K562 (cell line): ENCODE measurements at regions not wholly inside any gene's neighbourhood (a gene's known extent, or its start where the extent isn't known, plus 50 kb on each side); places are given as distances from the start of the nearest gene placed in this dataset.

Experiments used
- ATAC-seq: fragments of 200-7000 bp; cut with Tn5 transposase; 3 replicates; pipeline ENCODE4 v1.9.1; 2020; ENCODE audit warnings: moderate library complexity
- BruUV-seq: library from RNA; stranded (reverse); fragments of 400-500 nt; replicated peaks from 2 replicates; lab custom pipeline; 2021; lab: Mats Ljungman, UMichigan
- CTCF ChIA-PET: fragments of 300-600 bp; formaldehyde crosslinking; extraction: SDS; loops from one replicate; lab custom pipeline; 2021; ENCODE audit warnings: low intra/inter-chr PET ratio; lab: Yijun Ruan, JAX
- POLR2A ChIA-PET: fragments of 300-600, 350-650 bp; sonication (Branson Sonifier 250); formaldehyde crosslinking; extraction: SDS; loops from one replicate; lab custom pipeline; 2021; ENCODE audit warnings: antibody characterized with exemption, inconsistent platforms; lab: Yijun Ruan, JAX
- DNase-seq, 4 experiments: peaks; one replicate each; pipeline versions ENCODE4 v3.0.0 to v3.0.0-alpha.2; 2011 to 2018; ENCODE audit warnings: low spot score in 3 of 4, mixed read lengths in 3 of 4; ENCODE audit errors: extremely low read depth in 1 of 4
- FAIRE-seq: peaks from 2 replicates; lab custom pipeline; 2011; peaks lifted over from hg19 to GRCh38; lab: Jason Lieb, UNC
- H2AFZ ChIP-seq: 2 replicates; pipeline ENCODE4 v1.6.0; 2011; ENCODE audit warnings: low read depth, low read length, control low read depth, inconsistent platforms
- H3K27ac ChIP-seq: fragments of 200-600 bp; 3 replicates; pipeline ENCODE4 v1.8.0; 2011; ENCODE audit warnings: low read depth, mild to moderate bottlenecking, control low read depth, inconsistent platforms, low read length, moderate library complexity, mixed read lengths; ENCODE audit errors: extremely low read depth
- H3K27me3 ChIP-seq, 2 experiments: fragments of 300-600 bp in 1 of 2; 2 replicates in 1 of 2; 3 replicates in 1 of 2; pipeline versions ENCODE4 v1.6.0 to v1.8.0; 2011; ENCODE audit warnings: inconsistent platforms in 2 of 2, low read length in 2 of 2, mild to moderate bottlenecking in 1 of 2, mixed read lengths in 1 of 2, moderate library complexity in 1 of 2; ENCODE audit not compliant: control insufficient read depth in 2 of 2, insufficient read depth in 2 of 2
- H3K36me3 ChIP-seq: fragments of 300-600 bp; 3 replicates; pipeline ENCODE4 v1.8.0; 2011; ENCODE audit warnings: mild to moderate bottlenecking, low read length, inconsistent platforms; ENCODE audit not compliant: control insufficient read depth, insufficient read depth
- H3K4me1 ChIP-seq, 2 experiments: fragments of 200-600 bp in 1 of 2; replicated peaks in 1 of 2; 2 replicates in 1 of 2; 3 replicates in 1 of 2; pipeline versions ENCODE4 v1.5.1 to v1.8.0; 2011; ENCODE audit warnings: inconsistent platforms in 2 of 2, low read length in 2 of 2, mild to moderate bottlenecking in 1 of 2, mixed read lengths in 1 of 2, moderate library complexity in 1 of 2; ENCODE audit not compliant: control insufficient read depth in 2 of 2, insufficient read depth in 2 of 2
- H3K4me2 ChIP-seq: 2 replicates; pipeline ENCODE4 v1.6.1; 2011; ENCODE audit warnings: low read length, control low read depth, inconsistent platforms, mixed read lengths; ENCODE audit not compliant: insufficient read depth
- H3K4me3 ChIP-seq: fragments of 200-600 bp; sonication (generic), shearing (Covaris generic); 2 replicates; pipeline ENCODE4 v1.5.1; 2016; ENCODE audit warnings: control low read depth, inconsistent platforms
- H3K79me2 ChIP-seq: fragments of 200-600 bp; 3 replicates; pipeline ENCODE4 v1.8.0; 2011; ENCODE audit warnings: low read length, inconsistent platforms; ENCODE audit not compliant: control insufficient read depth, insufficient read depth
- H3K9ac ChIP-seq, 2 experiments: 2 replicates each; pipeline versions ENCODE4 v1.6.0 to v1.6.1; 2011; ENCODE audit warnings: low read depth in 2 of 2, low read length in 2 of 2, control low read depth in 1 of 2, inconsistent platforms in 1 of 2, mild to moderate bottlenecking in 1 of 2, mixed read lengths in 1 of 2; ENCODE audit not compliant: insufficient read depth in 1 of 2
- H3K9me1 ChIP-seq: one replicate; pipeline ENCODE4 v1.6.0; 2011; ENCODE audit warnings: inconsistent platforms, mild to moderate bottlenecking, low read length, moderate library complexity; ENCODE audit not compliant: control insufficient read depth, insufficient read depth
- H3K9me3 ChIP-seq: replicated peaks from 2 replicates; pipeline ENCODE4 v1.5.1; 2011; ENCODE audit warnings: low read depth, low read length, inconsistent platforms; ENCODE audit not compliant: control insufficient read depth, insufficient read depth
- H4K20me1 ChIP-seq: replicated peaks from 2 replicates; pipeline ENCODE4 v1.6.1; 2011; ENCODE audit warnings: low read length, inconsistent platforms, mixed read lengths; ENCODE audit not compliant: control insufficient read depth, insufficient read depth
- DDX20 ChIP-seq: fragments of 450-650 bp; IDR thresholded peaks from 2 replicates; pipeline ENCODE4 v1.6.1; 2016; ENCODE audit warnings: missing genetic modification characterization, low read depth, mild to moderate bottlenecking, missing compliant biosample characterization, moderate library complexity
- EWSR1 ChIP-seq: fragments of 450-650 bp; IDR thresholded peaks from 2 replicates; pipeline ENCODE4 v1.6.1; 2018; ENCODE audit warnings: borderline replicate concordance, mild to moderate bottlenecking, low read depth, moderate library complexity; ENCODE audit not compliant: partially characterized antibody
- FOXA3 ChIP-seq, 2 experiments: fragments of 450-650 bp in 1 of 2; sonication (generic) in 1 of 2; formaldehyde crosslinking; IDR thresholded peaks in 1 of 2; conservative IDR thresholded peaks in 1 of 2; 2 replicates each; pipeline versions ENCODE4 v1.4.0 to v1.8.0; 2020 to 2022; ENCODE audit warnings: mild to moderate bottlenecking in 2 of 2, missing genetic modification reagents in 1 of 2
- GATA2 ChIP-seq: sonication (generic); formaldehyde crosslinking; IDR thresholded peaks from 2 replicates; pipeline ENCODE4 v1.4.0; 2020; ENCODE audit warnings: mild to moderate bottlenecking, missing genetic modification reagents
- HMGN3 ChIP-seq: IDR thresholded peaks from 2 replicates; pipeline ENCODE4 v1.6.1; 2011; ENCODE audit warnings: borderline replicate concordance, low read depth, mild to moderate bottlenecking, mixed read lengths, low read length; ENCODE audit not compliant: insufficient read length; ENCODE audit errors: extremely low read depth
- MECOM ChIP-seq: fragments of 250-450 bp; sonication (Bioruptor Pico); IDR thresholded peaks from 2 replicates; pipeline ENCODE4 v1.8.0; 2022; ENCODE audit warnings: inconsistent platforms
- MYNN ChIP-seq, 2 experiments: sonication (generic); formaldehyde crosslinking in 1 of 2; IDR thresholded peaks; 2 replicates each; pipeline versions ENCODE4 v1.5.0 to v1.6.1; 2016 to 2020; ENCODE audit warnings: antibody characterized with exemption in 1 of 2, missing genetic modification reagents in 1 of 2
- OTX1 ChIP-seq: fragments of 450-650 bp; formaldehyde crosslinking; IDR thresholded peaks from 2 replicates; pipeline ENCODE4 v1.4.0; 2022; ENCODE audit warnings: mild to moderate bottlenecking
- POLR3G ChIP-seq: IDR thresholded peaks from 2 replicates; pipeline ENCODE4 v1.6.1; 2011; ENCODE audit not compliant: insufficient read length, insufficient replicate concordance; ENCODE audit errors: extremely low read depth
- SMAD3 ChIP-seq: fragments of 450-650 bp; formaldehyde crosslinking; conservative IDR thresholded peaks from 2 replicates; pipeline ENCODE4 v1.4.0; 2020; ENCODE audit warnings: mild to moderate bottlenecking
- STAT5B ChIP-seq: fragments of 250-450 bp; sonication (Bioruptor Pico); IDR thresholded peaks from 2 replicates; pipeline ENCODE4 v1.8.0; 2021; ENCODE audit warnings: mild to moderate bottlenecking, inconsistent platforms
- TFE3 ChIP-seq: fragments of 450-650 bp; formaldehyde crosslinking; IDR thresholded peaks from 2 replicates; pipeline ENCODE4 v1.4.0; 2020; ENCODE audit warnings: mild to moderate bottlenecking, mixed read lengths
- ZC3H8 ChIP-seq: fragments of 450-650 bp; IDR thresholded peaks from 2 replicates; pipeline ENCODE4 v1.6.1; 2017
- ZNF239 ChIP-seq: fragments of 250-450 bp; sonication (Bioruptor Pico); IDR thresholded peaks from 2 replicates; pipeline ENCODE4 v1.4.0; 2020; ENCODE audit warnings: mild to moderate bottlenecking
- ZNF511 ChIP-seq: sonication (generic); formaldehyde crosslinking; IDR thresholded peaks from 2 replicates; pipeline ENCODE4 v1.8.0; 2022; ENCODE audit warnings: mild to moderate bottlenecking, missing genetic modification reagents
- ZNF830 ChIP-seq: fragments of 250-450 bp; sonication (Bioruptor Pico); IDR thresholded peaks from 2 replicates; pipeline ENCODE4 v1.5.0; 2021; ENCODE audit warnings: mild to moderate bottlenecking
- WGBS: fragments of 100-300 bp; shearing (Covaris generic); methylation state at CpG from one replicate; pipeline ENCODE4 v1.1.6; 2016; ENCODE audit warnings: low coverage, mixed read lengths; ENCODE audit not compliant: insufficient coverage; ENCODE audit errors: missing lambda C conversion rate; 5-methylcytosine and 5-hydroxymethylcytosine counted together
- in situ Hi-C: fragments of 300-500 bp; cut with MboI; formaldehyde crosslinking; loops from 4 replicates; pipeline ENCODE4 v1.15.0; 2018; ENCODE audit warnings: inconsistent platforms, mixed read lengths
- intact Hi-C: fragments of 100-400 bp; cut with micrococcal nuclease; formaldehyde crosslinking; loops from 2 replicates; pipeline ENCODE4 v1.14.2; 2022

- Histone ChIP-seq H3K27ac (no peak overlapping the region), H3K4me2 (no peak overlapping the region), H3K79me2 (no peaks in the 10 kb centered on the region), H4K20me1 (no peaks in the 10 kb centered on the region), H3K27me3 (no peaks in the 10 kb centered on the region), H3K9me3 (no peaks in the 10 kb centered on the region), H3K4me3 (no peak overlapping the region), H2AFZ (no peak overlapping the region), H3K9me1 (no peaks in the 10 kb centered on the region), H3K36me3 (no peaks in the 10 kb centered on the region), H3K4me1 (no peaks in the 10 kb centered on the region), H3K9ac (no peak overlapping the region)
- FAIRE-seq (no peak), DNase-seq (no peak), ATAC-seq (no peak)
- TF ChIP-seq POLR3G: no peak
- no TSS peak for BruUV-seq
- POLR2A ChIA-PET: no interaction called here
- intact Hi-C loops (no loop called here), in situ Hi-C loops (no loop called here)
- WGBS: 0% methylated on average over 4 of the region's 4 CpGs
- CTCF ChIA-PET: no interaction called here
These were observed 318.2 kb upstream of the FAM98A start for GRCh38 chr2:33917252-33917651.

GRCh38 chr2:33913071-33913616 is 314.0 kb upstream of the FAM98A start:
- H3K9ac ChIP-seq: no peak overlapping the region
- POLR2A ChIA-PET: no interaction called here
- no peak for FAIRE-seq
- in situ Hi-C loops: no loop called here
- no peak for DNase-seq
- no peak overlapping the region for H3K4me3 ChIP-seq
- intact Hi-C loops: no loop called here
- no peaks in the 10 kb centered on the region for H3K9me1 ChIP-seq
- H3K9me3 ChIP-seq: no peaks in the 10 kb centered on the region
- H3K4me2 ChIP-seq: no peak overlapping the region
- CTCF ChIA-PET: no interaction called here
- H4K20me1 ChIP-seq: no peaks in the 10 kb centered on the region
- H3K27me3 ChIP-seq: no peaks in the 10 kb centered on the region
- no peaks in the 10 kb centered on the region for H3K79me2 ChIP-seq
- H3K4me1 ChIP-seq: no peaks in the 10 kb centered on the region
- BruUV-seq: no TSS peak
- WGBS: 0% methylated on average over 1 of the region's 1 CpG
- ATAC-seq: no peak
- H3K27ac ChIP-seq: no peak overlapping the region
- no peaks in the 10 kb centered on the region for H3K36me3 ChIP-seq
- H2AFZ ChIP-seq: no peak overlapping the region
- TF ChIP-seq GATA2 (CRISPR knock-in tag): no peak
- TF ChIP-seq STAT5B (CRISPR knock-in tag): no peak
- no peak for TF ChIP-seq MECOM (CRISPR knock-in tag)
- TF ChIP-seq ZNF511 (CRISPR knock-in tag): no peak
- no peak for TF ChIP-seq MYNN (IDR thresholded peaks at IDR 0.05)
- TF ChIP-seq MYNN (CRISPR knock-in tag; IDR thresholded peaks at IDR 0.05): no peak
- no peak for TF ChIP-seq TFE3 (CRISPR knock-in tag)
- TF ChIP-seq FOXA3 (CRISPR knock-in tag; conservative IDR thresholded peaks at IDR 0.05 in 1 of 2, IDR thresholded peaks at IDR 0.05 in 1 of 2): no peak
- TF ChIP-seq HMGN3: no peak
- no peak for TF ChIP-seq SMAD3
- no peak for TF ChIP-seq ZC3H8
- TF ChIP-seq ZNF239 (CRISPR knock-in tag): no peak
- no peak for TF ChIP-seq EWSR1
- no peak for TF ChIP-seq ZNF830 (CRISPR knock-in tag)
- TF ChIP-seq DDX20: no peak
- TF ChIP-seq OTX1 (CRISPR knock-in tag): no peak
